Endothelial cell (in vitro differentiated cells): ENCODE measurements at regions not wholly inside any gene's neighbourhood (a gene's known extent, or its start where the extent isn't known, plus 50 kb on each side); places are given as distances from the start of the nearest gene placed in this dataset.

Source experiments
- DNase-seq: peaks from one replicate; pipeline ENCODE4 v3.0.0; 2021; ENCODE audit warnings: low spot score
- H3K27ac Mint-ChIP-seq: one replicate; pipeline ENCODE4 v1.8.0; 2021; ENCODE audit warnings: mixed read lengths, inconsistent platforms; ENCODE audit not compliant: unreplicated experiment
- H3K27me3 Mint-ChIP-seq: one replicate; pipeline ENCODE4 v1.8.0; 2021; ENCODE audit warnings: mild to moderate bottlenecking, moderate library complexity, mixed read lengths, inconsistent platforms; ENCODE audit not compliant: unreplicated experiment
- H3K36me3 Mint-ChIP-seq: one replicate; pipeline ENCODE4 v1.8.0; 2021; ENCODE audit warnings: mild to moderate bottlenecking, low read depth, mixed read lengths, inconsistent platforms; ENCODE audit not compliant: unreplicated experiment
- H3K4me1 Mint-ChIP-seq: one replicate; pipeline ENCODE4 v1.8.0; 2021; ENCODE audit warnings: mild to moderate bottlenecking, mixed read lengths, inconsistent platforms; ENCODE audit not compliant: unreplicated experiment
- H3K4me3 Mint-ChIP-seq: one replicate; pipeline ENCODE4 v1.8.0; 2021; ENCODE audit warnings: mild to moderate bottlenecking, mixed read lengths, inconsistent platforms; ENCODE audit not compliant: unreplicated experiment
- H3K9me3 Mint-ChIP-seq: one replicate; pipeline ENCODE4 v1.8.0; 2021; ENCODE audit warnings: mixed read lengths, inconsistent platforms; ENCODE audit not compliant: unreplicated experiment
- TF ChIP-seq, protein P1 (sequence below): fragments of 200-600 bp; sonication (generic); IDR thresholded peaks from one replicate; pipeline ENCODE4 v1.5.0; 2021; ENCODE audit warnings: antibody characterized with exemption; ENCODE audit not compliant: unreplicated experiment

DNA sequence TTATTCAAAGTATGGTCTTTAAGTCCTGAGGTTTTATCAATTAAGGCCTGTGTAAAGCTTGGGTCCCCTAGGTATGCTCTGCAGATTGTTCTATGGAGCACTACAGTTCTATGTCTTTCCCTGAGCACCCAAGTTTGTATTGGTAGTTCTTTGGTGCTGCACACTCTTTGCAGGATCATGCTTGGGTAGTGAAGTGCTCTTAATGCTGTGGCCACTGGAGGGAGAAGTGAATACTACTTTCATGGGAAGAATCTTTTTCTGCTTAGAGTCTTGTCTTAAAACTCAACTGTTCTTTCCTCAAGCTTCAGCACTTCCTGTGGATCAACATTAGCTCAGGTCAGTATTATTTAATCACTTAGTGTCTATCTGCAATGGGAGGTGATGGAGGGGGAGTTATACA lies 93.6 kb upstream of the CFAP20DC start:
- Mint-ChIP-seq H3K36me3 (no peaks in the 10 kb centered on the region), H3K27ac (no peak overlapping the region), H3K27me3 (peaks cover 2% of the 10 kb centered on the region), H3K4me3 (no peak overlapping the region), H3K9me3 (no peaks in the 10 kb centered on the region), H3K4me1 (peaks cover 10% of the 10 kb centered on the region)
- DNase-seq = no peak
- TF ChIP-seq, protein P1, sequence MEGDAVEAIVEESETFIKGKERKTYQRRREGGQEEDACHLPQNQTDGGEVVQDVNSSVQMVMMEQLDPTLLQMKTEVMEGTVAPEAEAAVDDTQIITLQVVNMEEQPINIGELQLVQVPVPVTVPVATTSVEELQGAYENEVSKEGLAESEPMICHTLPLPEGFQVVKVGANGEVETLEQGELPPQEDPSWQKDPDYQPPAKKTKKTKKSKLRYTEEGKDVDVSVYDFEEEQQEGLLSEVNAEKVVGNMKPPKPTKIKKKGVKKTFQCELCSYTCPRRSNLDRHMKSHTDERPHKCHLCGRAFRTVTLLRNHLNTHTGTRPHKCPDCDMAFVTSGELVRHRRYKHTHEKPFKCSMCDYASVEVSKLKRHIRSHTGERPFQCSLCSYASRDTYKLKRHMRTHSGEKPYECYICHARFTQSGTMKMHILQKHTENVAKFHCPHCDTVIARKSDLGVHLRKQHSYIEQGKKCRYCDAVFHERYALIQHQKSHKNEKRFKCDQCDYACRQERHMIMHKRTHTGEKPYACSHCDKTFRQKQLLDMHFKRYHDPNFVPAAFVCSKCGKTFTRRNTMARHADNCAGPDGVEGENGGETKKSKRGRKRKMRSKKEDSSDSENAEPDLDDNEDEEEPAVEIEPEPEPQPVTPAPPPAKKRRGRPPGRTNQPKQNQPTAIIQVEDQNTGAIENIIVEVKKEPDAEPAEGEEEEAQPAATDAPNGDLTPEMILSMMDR = no peak

GRCh38 chr3:59142556-59142955 lies 92.7 kb upstream of the CFAP20DC start:
- no peak for DNase-seq
- Mint-ChIP-seq H3K27ac (no peak overlapping the region), H3K4me3 (no peak overlapping the region), H3K36me3 (no peaks in the 10 kb centered on the region), H3K9me3 (no peaks in the 10 kb centered on the region), H3K27me3 (peaks cover 2% of the 10 kb centered on the region), H3K4me1 (peaks cover 10% of the 10 kb centered on the region)
- TF ChIP-seq, protein P1 = no peak

DNA sequence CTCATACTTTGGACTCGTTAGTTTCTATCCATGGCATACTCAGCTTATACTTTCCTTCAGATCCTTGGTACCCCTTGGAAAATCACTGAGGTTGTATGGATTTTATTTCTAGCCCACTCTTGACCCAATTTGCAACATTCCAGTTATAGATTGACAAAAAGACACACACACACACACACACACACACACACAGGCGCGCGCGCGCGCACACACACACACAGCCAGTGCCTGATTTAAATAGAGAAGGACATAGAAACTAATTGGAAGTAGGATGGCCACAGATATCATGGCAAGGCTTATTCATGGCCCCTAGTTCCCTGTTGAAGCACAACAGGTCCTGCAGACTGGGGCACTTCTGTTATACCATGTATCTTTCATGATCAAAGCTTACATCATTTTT lies 89.1 kb upstream of the CFAP20DC start:
- Mint-ChIP-seq H3K27me3 (no peaks in the 10 kb centered on the region), H3K4me3 (no peak overlapping the region), H3K36me3 (no peaks in the 10 kb centered on the region), H3K4me1 (peaks cover 15% of the 10 kb centered on the region), H3K27ac (no peak overlapping the region), H3K9me3 (no peaks in the 10 kb centered on the region)
- DNase-seq = no peak
- TF ChIP-seq, protein P1 = no peak

GRCh38 chr3:59137415-59137814 lies 87.6 kb upstream of the CFAP20DC start:
- H3K4me1 Mint-ChIP-seq = peaks cover 12% of the 10 kb centered on the region

DNA sequence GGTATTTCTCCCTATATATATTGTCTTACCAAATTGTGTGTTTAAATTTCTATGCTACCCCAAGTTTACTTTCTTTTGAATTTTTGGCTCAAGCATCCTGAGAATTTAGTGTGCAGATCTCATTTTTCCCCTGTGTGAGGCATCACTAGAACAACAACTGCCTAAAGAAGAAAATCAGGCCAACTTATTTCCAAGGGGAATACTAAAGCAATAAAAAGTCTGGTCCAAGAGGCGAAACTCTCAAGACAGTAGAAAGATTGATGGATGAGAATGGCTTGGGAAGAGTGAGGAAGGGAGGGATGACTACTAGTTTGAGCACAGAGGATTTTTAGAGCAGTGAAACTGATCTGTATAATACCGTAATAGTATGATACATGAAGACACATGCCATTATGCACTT lies 86.3 kb upstream of the CFAP20DC start:
- Mint-ChIP-seq H3K9me3 (no peaks in the 10 kb centered on the region), H3K36me3 (no peaks in the 10 kb centered on the region), H3K4me1 (peaks cover 5% of the 10 kb centered on the region), H3K27me3 (no peaks in the 10 kb centered on the region), H3K4me3 (no peak overlapping the region), H3K27ac (no peak overlapping the region)
- TF ChIP-seq, protein P1 = no peak
- no peak for DNase-seq

More at GRCh38 chr3:59137415-59137814, 87.6 kb upstream of the CFAP20DC start:
- no peak for DNase-seq
- H3K4me3 Mint-ChIP-seq = no peak overlapping the region
- no peaks in the 10 kb centered on the region for H3K27me3 Mint-ChIP-seq
- H3K27ac Mint-ChIP-seq = no peak overlapping the region
- TF ChIP-seq, protein P1 = no peak
- no peaks in the 10 kb centered on the region for H3K36me3 Mint-ChIP-seq
- no peaks in the 10 kb centered on the region for H3K9me3 Mint-ChIP-seq
